Lung microvascular endothelial cell (primary cell): ENCODE measurements at regions not wholly inside any gene's neighbourhood (a gene's known extent, or its start where the extent isn't known, plus 50 kb on each side); places are given as distances from the start of the nearest gene placed in this dataset.
"Not testable (repeated sequence)": the region's sequence is repeated elsewhere in the genome, so short reads cannot be mapped to it uniquely, and the experiment has no call there.

Source experiments
- DNase-seq, 2 donors: peaks; one replicate each; pipeline versions ENCODE4 v3.0.0 to v3.0.0-alpha.2; 2010; ENCODE audit warnings: low read depth in 2 of 2

- DNase-seq, result not testable (repeated sequence)
Measured at GRCh38 chr3:144023543-144023942, 51.9 kb downstream of the DIPK2A start.

- no peak for DNase-seq
Measured at GRCh38 chr3:144028798-144029411, 57.3 kb downstream of the DIPK2A start.

GRCh38 chr3:144029769-144030168 lies 58.1 kb downstream of the DIPK2A start:
- no peak for DNase-seq

- DNase-seq, result peak in 1 of 2 donors; percentile 1
Measured at GRCh38 chr3:144031938-144032337, 60.3 kb downstream of the DIPK2A start.

GRCh38 chr3:144032531-144033239 lies 61.1 kb downstream of the DIPK2A start:
- DNase-seq, result no peak

GRCh38 chr3:144033240-144033589 lies 61.6 kb downstream of the DIPK2A start:
- no peak for DNase-seq

- DNase-seq, result no peak
Measured at GRCh38 chr3:144033863-144034262, 62.2 kb downstream of the DIPK2A start.

- no peak for DNase-seq
Measured at GRCh38 chr3:144034715-144035290, 63.2 kb downstream of the DIPK2A start.

GRCh38 chr3:144036498-144036897 lies 64.9 kb downstream of the DIPK2A start:
- DNase-seq, result no peak

GRCh38 chr3:144039661-144040060 lies 68.0 kb downstream of the DIPK2A start:
- no peak for DNase-seq

- DNase-seq, result no peak
Measured at GRCh38 chr3:144041960-144042556, 70.4 kb downstream of the DIPK2A start.

GRCh38 chr3:144045766-144046165 lies 74.1 kb downstream of the DIPK2A start:
- DNase-seq, result no peak

GRCh38 chr3:144049374-144049773 lies 77.8 kb downstream of the DIPK2A start:
- DNase-seq, result no peak

- no peak for DNase-seq
Measured at GRCh38 chr3:144051211-144051610, 79.6 kb downstream of the DIPK2A start.

GRCh38 chr3:144052275-144052674 lies 80.7 kb downstream of the DIPK2A start:
- no peak for DNase-seq

GRCh38 chr3:144053121-144053520 lies 81.5 kb downstream of the DIPK2A start:
- DNase-seq, result no peak

GRCh38 chr3:144054766-144055165 lies 83.1 kb downstream of the DIPK2A start:
- no peak for DNase-seq

- DNase-seq, result no peak
Measured at GRCh38 chr3:144055604-144056003, 84.0 kb downstream of the DIPK2A start.

GRCh38 chr3:144058713-144059112 lies 87.1 kb downstream of the DIPK2A start:
- no peak for DNase-seq

GRCh38 chr3:144059481-144059880 lies 87.9 kb downstream of the DIPK2A start:
- DNase-seq, result no peak

- no peak for DNase-seq
Measured at GRCh38 chr3:144060881-144061280, 89.3 kb downstream of the DIPK2A start.

GRCh38 chr3:144063306-144063705 lies 91.7 kb downstream of the DIPK2A start:
- no peak for DNase-seq

GRCh38 chr3:144067059-144067458 lies 95.4 kb downstream of the DIPK2A start:
- no peak for DNase-seq
